HG03064 (cell line): ENCODE measurements at regions not wholly inside any gene's neighbourhood (a gene's known extent, or its start where the extent isn't known, plus 50 kb on each side); places are given as distances from the start of the nearest gene placed in this dataset.

ENCODE experiments used
- ATAC-seq: cut with Tn5 transposase; IDR thresholded peaks from one replicate; pipeline ENCODE4 v1.9.1; 2021; ENCODE audit warnings: low read depth; ENCODE audit not compliant: unreplicated experiment

DNA sequence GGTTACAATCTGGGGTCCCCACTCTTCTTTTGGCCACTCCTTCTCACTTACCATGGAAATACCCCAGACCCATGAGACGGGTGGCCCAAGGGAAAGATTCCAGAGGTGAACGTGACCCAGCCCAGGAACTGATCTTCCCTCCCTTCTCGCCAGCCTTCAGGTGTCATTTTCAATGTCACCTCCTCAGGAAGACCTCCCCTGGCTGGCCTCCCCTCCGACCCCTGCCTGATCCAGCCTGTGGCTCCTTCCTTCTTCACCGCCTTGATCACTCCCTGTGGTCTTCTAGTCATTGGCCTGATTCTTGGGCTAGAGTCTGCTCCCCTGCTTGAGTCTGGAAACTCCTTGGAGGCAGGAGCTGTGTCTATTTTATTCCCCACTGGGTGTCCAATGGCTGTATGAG, 146.1 kb downstream of the SMAD6 start:
- no peak for ATAC-seq

DNA sequence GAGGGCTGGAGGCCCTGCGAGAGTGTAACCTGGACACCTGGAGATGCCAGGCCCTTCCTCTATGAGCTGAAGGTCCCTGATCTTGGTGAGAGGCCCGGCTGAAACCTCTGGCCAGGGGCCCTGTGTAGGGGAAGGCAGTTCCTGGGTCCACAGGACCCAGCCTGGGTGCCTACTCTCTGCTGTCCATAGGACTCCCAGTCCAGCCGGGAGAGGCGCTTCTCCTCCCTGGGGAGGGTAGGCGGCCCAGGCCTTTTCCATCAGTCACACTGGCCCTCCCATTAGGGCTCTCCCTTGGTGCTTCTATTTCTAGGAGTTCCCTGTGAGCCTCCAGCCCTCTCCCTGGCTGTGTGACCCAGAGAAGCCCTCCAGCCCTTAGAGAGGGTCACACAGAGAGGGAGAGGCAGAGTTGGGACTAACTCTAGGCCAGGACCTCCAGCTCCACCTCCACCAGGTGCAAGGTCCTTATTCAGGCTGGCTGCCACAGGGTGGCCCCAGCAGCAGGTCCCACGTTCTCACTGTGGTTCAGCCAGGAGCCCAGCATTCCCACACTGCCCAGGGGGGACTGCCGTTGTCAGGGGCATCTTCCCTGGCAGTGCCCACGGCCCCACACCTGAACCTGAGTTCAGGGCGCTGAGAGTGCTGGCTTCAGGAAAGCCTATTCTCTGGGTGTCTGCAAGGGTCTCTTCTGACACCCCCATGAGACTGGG, 146.8 kb downstream of the SMAD6 start:
- no peak for ATAC-seq

DNA sequence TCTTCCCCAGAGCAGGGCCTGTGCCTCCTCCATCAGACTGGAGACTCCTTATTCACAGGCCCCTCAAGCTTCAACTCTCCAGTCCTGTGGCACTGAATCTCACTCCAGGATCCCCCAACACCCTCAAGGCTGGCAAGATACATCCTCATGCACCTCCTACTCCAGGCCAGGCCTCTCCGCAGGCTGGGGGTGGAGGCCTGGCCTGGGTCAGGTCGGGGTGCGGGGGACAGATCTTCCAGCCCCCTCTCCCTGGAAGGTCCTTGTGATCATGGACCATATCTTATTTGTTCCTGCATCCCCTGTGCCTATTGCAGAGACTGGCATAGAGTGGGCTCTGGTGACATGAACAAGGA, 147.3 kb downstream of the SMAD6 start:
- ATAC-seq = no peak

DNA sequence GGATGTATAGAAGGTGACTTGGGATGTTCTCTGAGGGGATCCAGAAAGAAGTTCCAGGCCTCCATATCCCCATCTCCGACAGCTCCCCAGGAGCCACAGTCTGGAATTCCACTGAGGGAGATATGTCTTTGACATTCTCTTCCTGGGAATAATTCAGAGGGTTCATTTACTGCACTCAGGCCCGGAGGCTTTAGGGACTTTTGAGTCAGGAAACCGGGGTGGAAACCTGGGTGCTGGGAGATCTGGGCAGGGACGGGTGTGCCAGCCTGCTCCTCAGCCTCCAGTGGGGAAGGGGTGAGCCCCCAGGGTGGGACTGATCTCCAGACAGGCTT, 147.7 kb downstream of the SMAD6 start:
- ATAC-seq = no peak

DNA sequence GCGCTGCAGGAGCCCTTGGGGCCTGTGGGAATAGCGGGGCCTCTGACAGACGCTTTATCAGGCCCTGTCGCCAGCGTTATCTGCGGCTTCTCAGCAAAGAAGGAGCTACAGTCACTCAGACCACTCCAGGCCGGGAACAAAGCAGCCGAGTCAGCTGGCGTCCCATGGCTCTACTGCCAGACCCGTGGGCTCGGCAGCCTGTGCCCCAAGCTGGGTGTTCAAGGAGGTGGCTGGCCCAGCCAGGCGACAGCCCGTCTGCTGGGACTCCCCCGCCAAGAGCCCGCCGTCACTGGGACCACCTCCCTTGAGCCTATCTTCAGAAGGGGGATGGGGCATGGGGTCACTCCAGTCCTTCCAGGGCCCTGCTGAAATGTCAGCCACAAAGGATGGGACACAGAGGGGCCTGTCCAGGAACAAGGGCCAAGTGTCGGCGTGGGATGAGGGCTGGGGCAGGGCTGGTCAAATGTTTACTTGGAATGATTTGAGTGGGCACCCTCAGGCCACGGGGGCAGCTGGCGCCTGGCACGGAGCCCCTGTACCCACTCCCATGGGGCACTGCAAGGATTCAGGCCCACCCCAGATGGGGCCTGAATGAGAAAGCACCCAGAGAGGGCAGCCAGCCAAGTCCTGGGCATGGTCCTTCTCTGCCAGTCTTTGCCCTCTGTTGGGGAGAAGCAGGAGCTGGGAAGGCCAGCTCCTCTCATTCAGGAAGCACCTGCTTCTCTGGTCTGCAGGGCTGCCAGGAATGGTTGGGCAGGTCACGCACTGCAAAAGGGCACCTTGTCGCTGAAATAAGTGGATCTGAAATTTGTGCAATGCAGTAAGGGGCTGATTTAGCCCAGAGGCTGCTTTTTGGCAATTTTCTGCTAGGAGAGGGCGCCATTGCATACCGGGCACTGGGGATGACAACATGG, 148.3 kb downstream of the SMAD6 start:
- ATAC-seq = no peak

DNA sequence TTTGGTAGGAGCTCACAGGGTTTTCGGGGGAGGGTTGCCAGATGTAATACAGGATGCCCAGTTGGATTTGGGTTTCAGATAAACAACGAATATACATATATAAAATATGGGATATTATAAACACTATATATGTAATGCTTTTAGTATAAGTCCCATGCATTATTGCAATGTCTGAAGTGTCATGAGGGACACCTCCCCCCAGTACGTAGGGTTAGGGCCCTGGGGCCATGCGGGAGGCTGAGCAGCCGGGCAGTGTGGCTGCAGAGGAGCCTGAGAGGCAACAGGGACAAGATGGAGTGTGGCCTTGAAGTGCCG, 148.9 kb downstream of the SMAD6 start:
- no peak for ATAC-seq

DNA sequence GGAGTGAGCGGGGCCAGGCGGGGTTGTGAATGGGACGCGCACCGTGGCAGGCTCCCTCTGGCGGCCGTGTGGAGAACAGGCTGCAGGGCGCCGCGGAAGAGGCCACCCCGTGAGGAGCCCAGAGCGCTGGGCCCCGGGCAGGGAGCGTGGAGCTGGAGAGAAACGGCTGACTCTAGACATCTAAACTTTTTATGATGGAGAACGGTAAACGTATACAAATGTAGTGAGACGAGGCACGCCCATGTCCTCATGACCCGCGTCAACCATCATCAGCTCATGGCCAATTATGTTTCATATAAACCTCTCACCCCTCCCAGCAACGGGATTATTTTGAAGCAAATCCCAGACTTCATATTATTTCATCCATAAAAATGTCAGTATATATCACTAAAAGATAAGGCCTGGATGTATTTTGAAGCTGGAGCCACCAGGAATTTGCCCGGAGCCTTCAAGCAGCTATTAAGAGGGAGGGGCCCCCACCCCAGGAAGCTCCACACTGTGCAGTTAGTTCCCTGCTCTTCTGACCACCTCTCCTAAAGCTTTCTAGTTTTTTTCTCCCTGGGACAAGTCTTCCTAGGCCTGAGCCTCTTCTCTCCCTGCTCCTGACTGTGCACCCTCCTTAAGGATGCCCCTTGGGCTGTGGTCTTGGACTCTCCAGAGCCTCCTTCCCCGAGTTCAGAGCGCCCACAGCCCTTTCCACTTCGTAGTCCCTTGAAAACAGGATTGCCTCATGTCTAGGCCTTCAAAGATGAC, 149.5 kb downstream of the SMAD6 start:
- ATAC-seq = no peak

DNA sequence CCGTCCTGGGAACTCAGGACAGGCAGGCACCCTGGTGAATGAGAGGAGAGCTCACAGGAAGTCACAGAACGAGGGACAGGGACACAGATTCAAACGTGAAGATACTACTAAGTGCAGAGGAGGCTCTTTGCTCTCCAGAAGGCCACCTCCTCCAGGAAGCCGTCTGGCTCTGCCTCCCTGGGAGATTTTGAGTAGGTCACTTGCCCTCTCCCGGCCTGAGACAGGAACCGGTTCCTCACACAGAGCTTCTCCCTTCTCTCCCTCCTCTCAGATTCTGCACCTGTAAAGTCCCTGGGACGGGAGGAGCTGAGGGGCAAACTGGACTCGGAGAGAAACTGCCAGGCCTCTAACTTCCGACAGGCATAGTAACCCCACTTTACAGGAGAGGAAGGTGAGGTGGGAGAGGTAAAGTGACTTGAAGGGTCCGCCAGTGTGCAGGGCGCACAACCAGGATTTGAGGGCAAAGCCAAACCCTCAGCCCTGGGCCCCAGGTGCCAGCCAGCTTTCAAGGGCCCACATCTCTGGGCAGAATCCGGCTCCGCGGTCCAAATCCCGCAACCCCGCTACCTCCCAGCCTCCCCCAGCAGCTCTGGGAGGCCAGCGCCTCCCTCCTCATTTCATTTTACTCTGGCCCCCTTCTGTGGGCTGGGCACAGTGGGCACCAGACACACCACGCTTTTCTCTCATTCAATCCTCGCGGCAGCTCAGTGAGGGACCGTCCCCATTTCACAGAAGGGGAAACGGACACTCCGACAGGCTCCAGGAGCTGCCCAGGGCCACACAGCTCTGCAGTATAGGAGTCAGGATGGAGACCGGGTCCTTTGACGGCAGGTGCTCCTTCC, 150.2 kb downstream of the SMAD6 start:
- no peak for ATAC-seq

DNA sequence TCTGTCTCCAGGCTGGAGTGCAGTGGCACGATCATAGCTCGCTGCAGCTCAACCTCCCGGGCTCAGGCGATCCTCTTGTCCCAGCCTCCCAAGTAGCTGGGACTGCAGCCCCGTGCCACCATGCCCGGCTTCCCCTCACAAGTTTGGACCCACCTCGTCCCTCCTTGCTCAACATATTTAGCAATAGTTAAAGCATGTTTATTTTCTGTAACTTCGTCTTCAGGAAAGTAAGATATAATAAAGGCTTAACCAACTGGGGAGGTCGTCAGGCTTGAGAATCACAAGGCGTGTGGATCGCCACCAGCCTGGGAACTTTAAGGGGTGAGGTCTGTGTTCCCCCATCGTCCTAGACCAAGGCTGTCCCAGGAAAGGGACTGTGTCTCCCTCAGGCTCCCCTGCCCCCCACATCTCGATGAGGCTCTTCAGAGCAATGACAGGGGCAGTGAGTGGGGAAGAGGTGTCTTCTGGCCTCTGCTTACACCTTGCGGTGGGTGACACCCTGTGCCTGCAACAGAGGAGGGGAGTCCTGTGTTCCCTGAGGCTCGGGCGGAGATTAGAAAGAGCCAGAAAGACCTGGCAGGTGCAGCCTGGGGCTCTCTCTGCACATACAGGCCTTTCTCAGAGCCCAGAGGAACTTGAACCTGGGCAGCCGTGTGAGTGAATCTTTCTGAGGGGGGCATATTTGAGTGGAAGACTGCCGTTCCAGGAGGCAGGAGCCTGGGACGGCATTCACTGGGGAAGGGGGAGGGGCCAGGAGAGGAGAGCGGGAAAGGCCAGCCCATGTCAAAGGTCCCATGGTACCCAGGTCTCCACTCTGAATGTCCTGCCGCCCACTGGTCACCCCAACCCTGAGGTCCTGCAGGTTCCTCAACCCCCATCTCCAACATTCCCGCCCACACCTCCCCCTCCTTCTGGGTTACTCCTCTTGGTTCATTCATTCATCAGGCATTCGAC, 152.3 kb downstream of the SMAD6 start:
- ATAC-seq = no peak

DNA sequence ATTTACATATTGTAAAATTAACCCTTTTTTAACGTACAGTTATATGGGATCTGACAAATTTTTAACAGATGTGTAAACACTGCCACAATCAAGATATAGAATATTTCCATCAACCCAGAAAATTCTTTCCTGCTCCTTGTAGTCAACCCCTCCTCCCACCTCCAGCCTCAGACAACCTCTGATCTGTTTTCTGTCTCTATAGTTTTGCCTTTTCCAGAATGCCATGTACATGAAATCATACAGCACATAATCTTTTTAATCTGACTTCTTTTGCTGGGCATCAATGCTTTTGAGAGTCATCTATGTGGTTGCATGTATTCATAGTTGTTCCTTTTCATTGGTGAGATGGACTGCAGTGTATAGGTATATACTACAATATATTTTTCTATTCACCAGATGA, 153.0 kb downstream of the SMAD6 start:
- no peak for ATAC-seq

DNA sequence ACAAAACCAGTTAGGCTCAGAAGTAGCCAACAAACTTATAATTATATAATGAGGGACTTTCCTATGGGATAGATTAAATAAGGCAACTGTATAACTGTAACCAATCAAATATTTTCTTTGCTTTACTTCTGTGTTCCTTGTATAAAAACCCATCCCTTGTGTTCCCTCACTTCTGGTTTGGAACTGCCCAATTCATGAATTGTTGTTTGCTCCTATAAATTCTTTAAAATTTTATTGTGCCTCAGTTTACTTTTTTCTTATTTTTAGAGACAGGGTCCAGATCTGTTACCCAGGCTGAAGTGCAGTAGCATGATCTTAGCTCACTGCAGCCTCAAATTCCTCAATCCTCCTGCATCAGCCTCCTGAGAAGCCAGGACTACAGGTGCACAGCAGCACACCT, 155.7 kb downstream of the SMAD6 start:
- ATAC-seq = no peak

DNA sequence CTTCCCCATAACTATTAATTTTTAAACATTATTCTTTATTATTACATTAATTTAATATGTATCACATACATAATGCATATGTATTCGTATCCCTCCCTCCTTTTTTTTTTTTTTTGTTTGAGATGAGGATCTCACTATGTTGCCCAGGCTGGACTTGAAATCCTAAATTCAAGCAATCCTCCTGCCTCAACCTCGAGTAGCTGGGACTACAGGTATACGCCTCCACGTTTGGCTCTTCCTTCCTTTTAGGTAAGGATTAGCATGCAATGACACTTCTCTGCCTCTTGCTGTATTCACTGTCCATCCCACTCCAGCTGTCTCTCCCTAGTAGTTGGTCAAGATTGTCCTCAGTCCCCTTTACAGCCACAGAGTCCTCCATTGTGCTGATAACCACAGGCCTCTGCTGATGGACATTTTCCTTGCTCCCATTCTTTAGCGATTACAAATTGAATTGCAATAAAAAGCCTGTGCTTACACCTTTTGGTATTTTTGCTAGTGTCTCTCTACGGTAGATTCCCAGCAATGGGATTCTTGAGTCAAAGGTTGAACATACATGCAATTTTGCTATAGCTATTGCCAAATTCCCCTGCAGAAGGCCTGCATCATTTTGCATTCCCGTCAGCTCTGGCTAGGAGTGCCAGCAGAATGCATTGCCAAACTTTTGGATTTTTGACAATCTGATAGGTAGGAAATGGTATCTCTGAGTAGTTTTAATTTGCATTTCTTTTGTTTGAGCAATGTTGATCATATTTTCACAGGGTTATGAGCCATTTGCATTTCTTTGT, 156.6 kb downstream of the SMAD6 start:
- no peak for ATAC-seq

DNA sequence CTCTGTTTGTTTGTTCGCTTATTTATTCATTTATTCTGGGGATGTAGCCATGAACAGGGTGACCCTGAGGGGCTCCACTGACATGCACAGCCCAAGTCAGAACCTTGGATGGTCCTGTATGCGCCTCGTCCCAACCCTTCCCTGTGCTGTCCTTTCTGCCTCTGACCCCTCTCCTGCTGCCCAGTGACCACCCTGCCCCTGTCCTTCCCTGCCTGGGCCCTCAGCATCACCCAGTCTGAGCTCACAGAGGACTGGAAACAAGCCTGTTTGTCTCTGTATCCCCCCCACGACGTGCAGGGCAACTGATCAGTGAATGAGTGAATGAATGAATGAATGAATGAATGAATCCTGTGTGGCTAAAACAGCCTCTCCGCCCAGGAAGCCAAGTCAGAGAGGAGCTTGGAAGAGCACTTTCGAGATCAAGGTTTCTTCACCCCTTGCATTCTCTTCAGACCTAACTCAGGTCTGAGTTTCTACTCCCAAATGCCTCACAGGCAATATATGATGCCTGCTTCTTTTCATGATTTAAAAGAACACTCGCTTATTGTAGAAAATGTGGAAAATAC, 157.7 kb downstream of the SMAD6 start:
- ATAC-seq = no peak

DNA sequence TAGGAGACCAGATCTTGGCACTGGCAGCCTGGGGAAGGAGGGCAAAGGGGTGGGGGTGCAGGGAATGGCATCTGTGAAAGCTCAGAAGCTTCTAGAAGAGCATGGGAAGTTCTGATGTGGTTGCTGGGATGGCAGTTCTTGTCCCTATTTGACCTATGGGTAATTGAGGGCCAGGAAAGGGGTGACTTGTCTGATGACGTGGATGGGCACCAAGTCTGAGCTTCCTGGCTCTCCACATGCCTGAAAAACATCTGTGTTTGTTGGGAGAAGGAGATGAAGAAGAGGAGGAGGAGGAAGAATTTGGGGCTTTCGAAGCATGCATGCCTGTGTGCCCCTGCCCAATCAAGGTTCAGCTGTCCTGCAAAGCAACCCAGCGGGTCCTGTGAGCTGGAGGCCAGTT, 158.8 kb downstream of the SMAD6 start:
- ATAC-seq = no peak

DNA sequence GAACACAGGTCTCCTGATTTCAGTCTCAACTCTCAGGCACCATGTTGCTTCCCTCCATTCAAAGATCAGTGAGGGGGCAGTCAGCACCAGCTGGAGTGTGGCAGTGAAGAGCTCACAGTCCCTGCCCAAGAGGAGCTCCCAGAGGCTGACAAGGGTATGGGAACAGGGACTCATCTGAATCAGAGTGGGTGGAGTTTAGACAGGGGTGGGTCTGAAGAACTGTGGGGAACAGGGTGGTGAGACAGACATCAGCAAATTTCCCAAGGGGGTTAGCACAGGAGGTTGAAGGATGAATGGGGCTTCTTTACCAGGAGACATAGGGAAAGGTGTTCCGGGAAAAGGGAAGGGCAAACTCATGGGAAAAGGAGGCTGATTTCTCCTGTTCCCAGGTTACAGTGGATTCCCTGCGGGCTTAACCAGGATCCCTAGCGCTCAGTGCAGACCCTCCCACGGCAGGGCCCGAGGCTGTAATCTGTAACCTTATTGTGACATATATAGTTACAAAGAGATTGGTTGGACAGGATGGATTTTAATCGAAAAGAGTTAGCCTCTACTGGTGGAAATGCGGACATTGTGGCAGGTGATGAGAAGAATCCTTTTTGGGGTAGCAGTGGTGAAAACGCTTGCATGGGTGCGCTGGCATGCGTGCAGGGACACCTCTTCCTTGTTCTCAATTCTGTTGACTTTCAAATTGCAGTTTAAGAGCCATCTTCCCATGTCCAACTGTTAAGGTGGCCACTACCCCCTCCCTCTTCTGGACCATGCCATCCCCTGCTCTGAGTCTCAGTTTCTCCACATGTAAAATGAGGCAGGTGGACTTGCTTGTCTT, 160.3 kb downstream of the SMAD6 start:
- no peak for ATAC-seq

DNA sequence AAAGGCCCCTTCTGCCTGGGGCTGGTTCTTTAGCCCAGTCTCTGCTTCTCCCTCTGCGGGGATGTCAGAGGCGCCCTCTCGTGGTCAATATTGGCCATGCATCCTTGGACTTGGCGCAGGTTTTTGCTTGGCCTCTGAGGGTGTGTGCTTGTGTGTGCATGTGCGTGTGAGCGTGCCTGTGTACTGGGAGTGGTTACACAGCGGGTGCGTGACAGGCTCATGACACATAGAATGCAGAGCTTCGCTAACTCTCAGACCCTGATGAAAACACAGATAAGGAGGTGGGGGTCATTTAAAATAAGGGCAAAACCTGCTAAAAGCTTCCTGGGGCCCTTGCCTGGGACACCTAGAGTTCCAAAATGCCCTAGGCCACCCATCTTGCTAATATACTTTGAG, 160.9 kb downstream of the SMAD6 start:
- ATAC-seq = no peak

DNA sequence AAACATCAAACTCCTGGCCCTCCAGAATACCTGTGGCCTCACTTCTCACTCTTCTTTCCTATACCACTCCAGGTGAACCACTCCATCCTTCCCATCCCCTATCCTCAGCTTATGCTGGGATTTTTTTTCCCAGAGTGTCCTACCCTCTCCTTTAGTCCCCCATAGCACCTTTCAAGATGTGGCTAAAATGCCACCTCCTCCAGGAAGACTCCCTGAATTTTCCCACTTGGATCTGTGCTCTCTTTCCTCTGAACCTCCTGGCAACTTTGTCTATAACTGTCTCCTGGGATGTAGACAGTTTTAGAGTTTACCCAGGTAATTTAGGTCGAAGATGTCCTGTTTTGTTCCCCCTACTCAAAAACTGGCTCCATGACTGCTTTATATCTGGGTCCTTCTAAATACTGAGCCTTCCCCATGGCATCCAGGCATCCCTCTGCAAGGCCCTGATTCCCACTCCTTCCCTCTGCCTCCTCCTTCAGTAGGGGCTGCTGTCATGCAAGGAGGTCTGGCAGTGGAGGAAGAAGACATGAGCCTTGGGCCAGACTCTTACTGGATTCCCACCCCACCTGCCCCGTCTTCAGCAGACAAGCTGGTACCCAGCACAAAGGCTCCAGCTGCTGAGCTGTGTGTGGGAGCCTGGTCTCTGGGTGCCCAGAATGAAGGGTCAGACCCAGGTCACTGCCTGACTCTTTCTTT, 161.5 kb downstream of the SMAD6 start:
- no peak for ATAC-seq
